ENCODE measurements at regions not wholly inside any gene's neighbourhood (a gene's known extent, or its start where the extent isn't known, plus 50 kb on each side); places are given as distances from the start of the nearest gene placed in this dataset.

- 92% methylated on average over 21 of the region's 21 CpGs for WGBS (ENCODE audit: insufficient coverage)
- ATAC-seq, result no peak
- H3K4me1 ChIP-seq (ENCODE audit: control insufficient read depth, insufficient read depth, low read length), result no peaks in the 10 kb centered on the region
- Mint-ChIP-seq H3K27ac (no peak overlapping the region), H3K9me3 (peaks cover 0 to 3% of the 10 kb centered on the region in 2 donors), H3K27me3 (ENCODE audit: low read depth in 2 of 2) (no peaks in the 10 kb centered on the region), H3K36me3 (no peaks in the 10 kb centered on the region), H3K4me3 (no peak overlapping the region), H3K4me1 (no peaks in the 10 kb centered on the region)
- no peak for DNase-seq
- no peaks in the 10 kb centered on the region for H3K27me3 ChIP-seq (ENCODE audit: control insufficient read depth, insufficient read depth, low read length)
- H3K27ac ChIP-seq (ENCODE audit: low read length), result no peak overlapping the region
- no peak overlapping the region for H3K4me3 ChIP-seq (ENCODE audit: low read length)
- no peak for TF ChIP-seq CTCF (IDR thresholded peaks at IDR 0.05)
- intact Hi-C loops (cut with micrococcal nuclease), result no loop called here
- no peaks in the 10 kb centered on the region for H3K36me3 ChIP-seq (ENCODE audit: control insufficient read depth, insufficient read depth, low read length)
- no peaks in the 10 kb centered on the region for H3K9me3 ChIP-seq (ENCODE audit: control insufficient read depth, insufficient read depth, low read length)
Measured at GRCh38 chr2:15784886-15785801, 155.2 kb upstream of the MYCN start.

- Mint-ChIP-seq H3K36me3 (no peaks in the 10 kb centered on the region), H3K4me3 (no peak overlapping the region), H3K4me1 (no peaks in the 10 kb centered on the region), H3K27me3 (ENCODE audit: low read depth in 2 of 2) (no peaks in the 10 kb centered on the region), H3K9me3 (peaks cover 0 to 3% of the 10 kb centered on the region in 2 donors), H3K27ac (no peak overlapping the region)
- ATAC-seq, result no peak
- Histone ChIP-seq H3K27me3 (ENCODE audit: control insufficient read depth, insufficient read depth, low read length) (no peaks in the 10 kb centered on the region), H3K4me1 (ENCODE audit: control insufficient read depth, insufficient read depth, low read length) (no peaks in the 10 kb centered on the region), H3K4me3 (ENCODE audit: low read length) (no peak overlapping the region), H3K36me3 (ENCODE audit: control insufficient read depth, insufficient read depth, low read length) (no peaks in the 10 kb centered on the region), H3K9me3 (ENCODE audit: control insufficient read depth, insufficient read depth, low read length) (no peaks in the 10 kb centered on the region), H3K27ac (ENCODE audit: low read length) (no peak overlapping the region)
- intact Hi-C loops (cut with micrococcal nuclease), result no loop called here
- WGBS (ENCODE audit: insufficient coverage), result 93% methylated on average over 11 of the region's 11 CpGs
- DNase-seq, result no peak
- TF ChIP-seq CTCF (IDR thresholded peaks at IDR 0.05), result no peak
Measured at GRCh38 chr2:15786003-15786654, 154.2 kb upstream of the MYCN start.

- Histone ChIP-seq H3K4me3 (ENCODE audit: low read length) (no peak overlapping the region), H3K9me3 (ENCODE audit: control insufficient read depth, insufficient read depth, low read length) (no peaks in the 10 kb centered on the region), H3K4me1 (ENCODE audit: control insufficient read depth, insufficient read depth, low read length) (no peaks in the 10 kb centered on the region), H3K27ac (ENCODE audit: low read length) (no peak overlapping the region), H3K27me3 (ENCODE audit: control insufficient read depth, insufficient read depth, low read length) (no peaks in the 10 kb centered on the region), H3K36me3 (ENCODE audit: control insufficient read depth, insufficient read depth, low read length) (no peaks in the 10 kb centered on the region)
- Mint-ChIP-seq H3K27me3 (ENCODE audit: low read depth in 2 of 2) (no peaks in the 10 kb centered on the region), H3K9me3 (peaks cover 0 to 3% of the 10 kb centered on the region in 2 donors), H3K36me3 (no peaks in the 10 kb centered on the region), H3K4me1 (no peaks in the 10 kb centered on the region), H3K4me3 (no peak overlapping the region), H3K27ac (no peak overlapping the region)
- no peak for TF ChIP-seq CTCF (IDR thresholded peaks at IDR 0.05)
- no peak for ATAC-seq
- WGBS (ENCODE audit: insufficient coverage), result 72% methylated on average over 2 of the region's 2 CpGs
- intact Hi-C loops (cut with micrococcal nuclease), result no loop called here
- no peak for DNase-seq
Measured at GRCh38 chr2:15786901-15787300, 153.4 kb upstream of the MYCN start.
